Endodermal cell (in vitro differentiated cells): ENCODE measurements at regions not wholly inside any gene's neighbourhood (a gene's known extent, or its start where the extent isn't known, plus 50 kb on each side); places are given as distances from the start of the nearest gene placed in this dataset.

Source experiments
- DNase-seq: peaks from one replicate; pipeline ENCODE4 v3.0.0-alpha.2; 2017
- H3K27ac ChIP-seq: 2 replicates; pipeline ENCODE4 v1.5.1; 2013; ENCODE audit warnings: mild to moderate bottlenecking, low read depth, low read length, moderate library complexity
- H3K27me3 ChIP-seq: 2 replicates; pipeline ENCODE4 v1.6.1; 2013; ENCODE audit warnings: mild to moderate bottlenecking, low read length, moderate library complexity; ENCODE audit not compliant: insufficient read depth, control insufficient read depth, poor library complexity, severe bottlenecking
- H3K36me3 ChIP-seq: 2 replicates; pipeline ENCODE4 v1.7.0; 2013; ENCODE audit warnings: mild to moderate bottlenecking, low read length, moderate library complexity; ENCODE audit not compliant: control insufficient read depth, insufficient read depth
- H3K4me1 ChIP-seq: one replicate; pipeline ENCODE4 v1.7.0; 2013; ENCODE audit warnings: low read length; ENCODE audit not compliant: control insufficient read depth, insufficient read depth
- H3K4me3 ChIP-seq: 2 replicates; pipeline ENCODE4 v1.5.1; 2013; ENCODE audit warnings: mild to moderate bottlenecking, low read length, moderate library complexity
- H3K9ac ChIP-seq: 2 replicates; pipeline ENCODE4 v1.6.1; 2013; ENCODE audit warnings: mild to moderate bottlenecking, low read length, moderate library complexity; ENCODE audit not compliant: poor library complexity, severe bottlenecking; ENCODE audit errors: extremely low read depth
- H3K9me3 ChIP-seq: 2 replicates; pipeline ENCODE4 v1.6.1; 2013; ENCODE audit warnings: mild to moderate bottlenecking, low read length, moderate library complexity; ENCODE audit not compliant: control insufficient read depth
- H3K27ac Mint-ChIP-seq: 2 replicates; pipeline ENCODE4 v1.8.0; 2020; ENCODE audit warnings: mixed read lengths
- H3K27me3 Mint-ChIP-seq: 2 replicates; pipeline ENCODE4 v1.8.0; 2021; ENCODE audit warnings: mild to moderate bottlenecking, mixed read lengths; ENCODE audit not compliant: insufficient read depth
- H3K36me3 Mint-ChIP-seq: 2 replicates; pipeline ENCODE4 v1.8.0; 2020; ENCODE audit warnings: low read depth, mixed read lengths
- H3K4me1 Mint-ChIP-seq: 2 replicates; pipeline ENCODE4 v1.8.0; 2020; ENCODE audit warnings: mixed read lengths
- H3K4me3 Mint-ChIP-seq: 2 replicates; pipeline ENCODE4 v1.8.0; 2020; ENCODE audit warnings: mild to moderate bottlenecking, moderate library complexity, mixed read lengths
- H3K9me3 Mint-ChIP-seq: 2 replicates; pipeline ENCODE4 v1.8.0; 2020; ENCODE audit warnings: mild to moderate bottlenecking, mixed read lengths
- CTCF ChIP-seq: fragments of 200-600 bp; sonication (generic); conservative IDR thresholded peaks from 2 replicates; pipeline ENCODE4 v1.5.0; 2021; ENCODE audit warnings: antibody characterized with exemption, mild to moderate bottlenecking
- WGBS, 2 experiments: methylation state at CpG; one replicate each; pipeline versions ENCODE4 v1.1.5 to v1.1.7; 2013; ENCODE audit warnings: missing lambda C conversion rate in 2 of 2, mixed read lengths in 1 of 2; ENCODE audit not compliant: insufficient coverage in 1 of 2, insufficient read length in 1 of 2; 5-methylcytosine and 5-hydroxymethylcytosine counted together

GRCh38 chr1:244218220-244218619 lies 167.1 kb downstream of the ZBTB18 start:
- no peak overlapping the region for H3K27ac ChIP-seq
- no peaks in the 10 kb centered on the region for H3K36me3 Mint-ChIP-seq
- H3K27me3 Mint-ChIP-seq: peaks cover 2% of the 10 kb centered on the region
- no peaks in the 10 kb centered on the region for H3K36me3 ChIP-seq
- H3K4me3 Mint-ChIP-seq: no peak overlapping the region
- H3K9ac ChIP-seq: no peak overlapping the region
- H3K9me3 ChIP-seq: no peaks in the 10 kb centered on the region
- TF ChIP-seq CTCF: no peak
- no peak overlapping the region for H3K4me3 ChIP-seq
- peaks cover 9% of the 10 kb centered on the region for H3K9me3 Mint-ChIP-seq
- DNase-seq: no peak
- 83 to 91% methylated on average over 8 to 9 of the region's 9 CpGs for WGBS, 2 experiments
- H3K27ac Mint-ChIP-seq: no peak overlapping the region
- no peaks in the 10 kb centered on the region for H3K4me1 ChIP-seq
- no peaks in the 10 kb centered on the region for H3K27me3 ChIP-seq
- no peaks in the 10 kb centered on the region for H3K4me1 Mint-ChIP-seq

GRCh38 chr1:244219149-244219548 lies 168.1 kb downstream of the ZBTB18 start:
- H3K27me3 ChIP-seq: no peaks in the 10 kb centered on the region
- no peak overlapping the region for H3K27ac ChIP-seq
- Mint-ChIP-seq H3K27me3 (peaks cover 2% of the 10 kb centered on the region), H3K36me3 (no peaks in the 10 kb centered on the region), H3K27ac (no peak overlapping the region), H3K4me1 (no peaks in the 10 kb centered on the region), H3K9me3 (peaks cover 9% of the 10 kb centered on the region), H3K4me3 (no peak overlapping the region)
- H3K36me3 ChIP-seq: no peaks in the 10 kb centered on the region
- DNase-seq: no peak
- H3K4me3 ChIP-seq: no peak overlapping the region
- no peaks in the 10 kb centered on the region for H3K9me3 ChIP-seq
- no peak overlapping the region for H3K9ac ChIP-seq
- no peak for TF ChIP-seq CTCF
- H3K4me1 ChIP-seq: no peaks in the 10 kb centered on the region

- Histone ChIP-seq H3K27ac (no peak overlapping the region), H3K4me3 (no peak overlapping the region), H3K27me3 (no peaks in the 10 kb centered on the region), H3K4me1 (no peaks in the 10 kb centered on the region), H3K9ac (no peak overlapping the region), H3K9me3 (no peaks in the 10 kb centered on the region), H3K36me3 (no peaks in the 10 kb centered on the region)
- 81 to 91% methylated on average over 5 of the region's 5 CpGs for WGBS, 2 experiments
- H3K27me3 Mint-ChIP-seq: peaks cover 2% of the 10 kb centered on the region
- no peak for TF ChIP-seq CTCF
- H3K36me3 Mint-ChIP-seq: no peaks in the 10 kb centered on the region
- DNase-seq: no peak
- H3K9me3 Mint-ChIP-seq: peaks cover 5% of the 10 kb centered on the region
- H3K4me1 Mint-ChIP-seq: no peaks in the 10 kb centered on the region
- no peak overlapping the region for H3K4me3 Mint-ChIP-seq
- H3K27ac Mint-ChIP-seq: no peak overlapping the region
Measured at GRCh38 chr1:244219802-244220201, 168.7 kb downstream of the ZBTB18 start.
